Bone marrow (tissue), 2 donors: ENCODE measurements at regions not wholly inside any gene's neighbourhood (a gene's known extent, or its start where the extent isn't known, plus 50 kb on each side); places are given as distances from the start of the nearest gene placed in this dataset.

Experiments used
- DNase-seq, 2 donors: peaks; one replicate each; lab custom pipeline; 2025; lab: John Stamatoyannopoulos, UW

GRCh38 chr4:10746371-10747171 is 62.0 kb upstream of the CLNK start:
- no peak for DNase-seq

- no peak for DNase-seq
Measured at GRCh38 chr4:10743357-10743756, 58.8 kb upstream of the CLNK start.

GRCh38 chr4:10741961-10742699 is 57.6 kb upstream of the CLNK start:
- DNase-seq = no peak

- no peak for DNase-seq
Measured at GRCh38 chr4:10740891-10741620, 56.5 kb upstream of the CLNK start.

GRCh38 chr4:10740251-10740650 is 55.7 kb upstream of the CLNK start:
- DNase-seq = no peak

GRCh38 chr4:10738826-10739489 is 54.4 kb upstream of the CLNK start:
- DNase-seq = no peak

- no peak for DNase-seq
Measured at GRCh38 chr4:10737337-10737736, 52.8 kb upstream of the CLNK start.

GRCh38 chr4:10736895-10737294 is 52.3 kb upstream of the CLNK start:
- DNase-seq = no peak

DNA sequence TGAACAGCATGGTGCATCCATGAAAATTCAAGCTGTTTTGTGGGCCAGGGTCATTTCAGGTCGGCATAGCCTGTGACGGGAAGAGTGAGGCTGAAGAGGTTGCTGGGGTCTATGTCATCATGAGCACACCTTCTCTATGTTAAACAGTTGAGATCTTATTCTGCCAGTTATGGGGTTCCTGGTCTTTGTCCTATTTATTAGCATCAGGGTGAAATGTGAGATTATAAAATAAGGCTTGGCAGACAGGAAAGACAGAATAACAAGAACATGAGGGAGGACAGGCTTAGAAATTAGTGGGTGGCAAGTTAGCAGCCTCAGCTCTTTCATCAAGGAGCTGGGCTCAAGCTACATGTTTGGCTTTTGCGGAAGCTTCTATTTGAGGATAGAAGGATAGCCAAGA is 51.7 kb upstream of the CLNK start:
- no peak for DNase-seq

DNA sequence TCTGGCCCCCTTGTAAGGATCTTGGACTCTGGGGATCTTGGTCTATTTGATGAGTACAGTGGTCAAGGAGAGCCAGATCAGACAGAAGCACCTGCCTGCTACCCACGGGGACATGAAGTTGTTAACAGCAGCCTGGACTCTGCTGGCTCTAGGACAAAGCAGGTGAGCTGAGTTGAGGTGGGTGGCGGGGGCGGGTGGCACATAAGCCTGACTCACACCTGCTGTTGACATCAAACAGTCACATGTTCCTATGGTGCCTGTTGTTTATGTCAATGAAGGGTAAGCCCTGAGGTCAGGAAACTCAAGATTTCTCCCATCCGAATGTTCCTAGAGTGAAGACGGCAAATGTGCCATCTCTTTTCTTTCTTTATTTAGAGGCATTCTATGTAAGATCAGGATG is 50.1 kb upstream of the CLNK start:
- DNase-seq = no peak
